Lung (tissue), 11 donors: ENCODE measurements at regions not wholly inside any gene's neighbourhood (a gene's known extent, or its start where the extent isn't known, plus 50 kb on each side); places are given as distances from the start of the nearest gene placed in this dataset.

Source experiments
- ATAC-seq: fragments of 200-7000 bp; cut with Tn5 transposase; one replicate; pipeline ENCODE4 v1.9.1; 2020; ENCODE audit warnings: moderate number of reproducible peaks; ENCODE audit not compliant: insufficient read depth, low FRiP score
- DNase-seq, 3 donors: peaks; one replicate each; pipeline ENCODE4 v3.0.0-alpha.2; 2013 to 2017
- H3K27ac ChIP-seq, 2 donors: one replicate each; pipeline ENCODE4 v1.5.1; 2013; ENCODE audit warnings: mild to moderate bottlenecking in 2 of 2, moderate library complexity in 2 of 2, control low read depth in 1 of 2, inconsistent platforms in 1 of 2, low read depth in 1 of 2, low read length in 1 of 2
- H3K27me3 ChIP-seq, 3 donors: one replicate each; pipeline ENCODE4 v1.5.1; 2013; ENCODE audit warnings: low read length in 2 of 3; ENCODE audit not compliant: control insufficient read depth in 3 of 3, insufficient read depth in 3 of 3
- H3K36me3 ChIP-seq, 4 donors: one replicate each; pipeline ENCODE4 v1.5.1; 2013; ENCODE audit warnings: low read length in 4 of 4, mild to moderate bottlenecking in 1 of 4, moderate library complexity in 1 of 4; ENCODE audit not compliant: control insufficient read depth in 4 of 4, insufficient read depth in 4 of 4
- H3K4me1 ChIP-seq, 5 donors: one replicate each; pipeline ENCODE4 v1.5.1; 2013; ENCODE audit warnings: low read length in 5 of 5, mild to moderate bottlenecking in 2 of 5, moderate library complexity in 1 of 5; ENCODE audit not compliant: control insufficient read depth in 5 of 5, insufficient read depth in 5 of 5
- H3K4me3 ChIP-seq: one replicate; pipeline ENCODE4 v1.5.1; 2013; ENCODE audit warnings: mild to moderate bottlenecking, control low read depth, moderate library complexity
- H3K9ac ChIP-seq, 2 donors: one replicate each; pipeline ENCODE4 v1.5.1; 2013; ENCODE audit warnings: low read length in 2 of 2, control low read depth in 1 of 2; ENCODE audit not compliant: insufficient read depth in 1 of 2
- H3K9me3 ChIP-seq, 4 donors: one replicate each; pipeline ENCODE4 v1.5.1; 2013; ENCODE audit warnings: low read length in 3 of 4, mild to moderate bottlenecking in 1 of 4, moderate library complexity in 1 of 4; ENCODE audit not compliant: control insufficient read depth in 4 of 4, insufficient read depth in 3 of 4
- WGBS, 2 donors: extraction: QIAGEN DNeasy Blood & Tissue Kit; methylation state at CpG; one replicate each; pipeline ENCODE4 v1.1.7; 2013; 5-methylcytosine and 5-hydroxymethylcytosine counted together
- TF ChIP-seq, protein P1 (sequence below): IDR thresholded peaks from 2 replicates; pipeline ENCODE4 v1.5.1; 2012; ENCODE audit warnings: mild to moderate bottlenecking; ENCODE audit errors: control extremely low read depth, extremely low read depth
- donor health status: control.
- donor health status: control.
- donor health status: Bipolar disorder and iron deficiency.
- donor health status: healthy.
- donor health status: DM: yes; HTN: yes; CAD: no.

DNA sequence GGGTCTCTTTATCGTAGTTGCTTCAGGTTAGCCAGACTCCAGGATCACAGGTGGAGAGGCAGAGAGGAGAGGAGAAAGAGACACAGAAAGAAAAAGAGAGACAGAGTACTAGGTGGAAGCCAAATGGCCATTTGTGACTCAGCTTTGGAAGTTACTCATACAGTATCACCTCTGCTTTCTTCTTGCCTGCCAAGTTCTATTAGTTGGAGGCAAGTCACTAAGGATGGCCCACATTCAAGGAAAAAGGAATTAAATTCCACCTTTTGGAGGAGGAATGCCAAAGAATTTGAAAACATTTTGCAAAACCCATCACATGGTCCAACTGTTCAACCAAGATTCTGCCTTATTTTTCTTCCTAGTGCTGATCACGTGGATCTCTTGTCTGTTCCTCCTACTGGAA is 291.1 kb downstream of the CHL1 start:
- ATAC-seq (no peak), DNase-seq (no peak)
- TF ChIP-seq, protein P1, sequence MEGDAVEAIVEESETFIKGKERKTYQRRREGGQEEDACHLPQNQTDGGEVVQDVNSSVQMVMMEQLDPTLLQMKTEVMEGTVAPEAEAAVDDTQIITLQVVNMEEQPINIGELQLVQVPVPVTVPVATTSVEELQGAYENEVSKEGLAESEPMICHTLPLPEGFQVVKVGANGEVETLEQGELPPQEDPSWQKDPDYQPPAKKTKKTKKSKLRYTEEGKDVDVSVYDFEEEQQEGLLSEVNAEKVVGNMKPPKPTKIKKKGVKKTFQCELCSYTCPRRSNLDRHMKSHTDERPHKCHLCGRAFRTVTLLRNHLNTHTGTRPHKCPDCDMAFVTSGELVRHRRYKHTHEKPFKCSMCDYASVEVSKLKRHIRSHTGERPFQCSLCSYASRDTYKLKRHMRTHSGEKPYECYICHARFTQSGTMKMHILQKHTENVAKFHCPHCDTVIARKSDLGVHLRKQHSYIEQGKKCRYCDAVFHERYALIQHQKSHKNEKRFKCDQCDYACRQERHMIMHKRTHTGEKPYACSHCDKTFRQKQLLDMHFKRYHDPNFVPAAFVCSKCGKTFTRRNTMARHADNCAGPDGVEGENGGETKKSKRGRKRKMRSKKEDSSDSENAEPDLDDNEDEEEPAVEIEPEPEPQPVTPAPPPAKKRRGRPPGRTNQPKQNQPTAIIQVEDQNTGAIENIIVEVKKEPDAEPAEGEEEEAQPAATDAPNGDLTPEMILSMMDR: no peak
- no peaks in the 10 kb centered on the region for H3K27me3 ChIP-seq
- H3K27ac ChIP-seq: no peak overlapping the region
- H3K4me3 ChIP-seq: no peak overlapping the region
- H3K36me3 ChIP-seq: no peaks in the 10 kb centered on the region
- peaks cover 0 to 6% (median 0%) of the 10 kb centered on the region in 4 donors for H3K9me3 ChIP-seq
- no peak overlapping the region for H3K9ac ChIP-seq
- WGBS, 2 donors: 27 to 45% methylated on average over 2 of the region's 2 CpGs
- peaks cover 0 to 2% (median 0%) of the 10 kb centered on the region in 5 donors for H3K4me1 ChIP-seq

DNA sequence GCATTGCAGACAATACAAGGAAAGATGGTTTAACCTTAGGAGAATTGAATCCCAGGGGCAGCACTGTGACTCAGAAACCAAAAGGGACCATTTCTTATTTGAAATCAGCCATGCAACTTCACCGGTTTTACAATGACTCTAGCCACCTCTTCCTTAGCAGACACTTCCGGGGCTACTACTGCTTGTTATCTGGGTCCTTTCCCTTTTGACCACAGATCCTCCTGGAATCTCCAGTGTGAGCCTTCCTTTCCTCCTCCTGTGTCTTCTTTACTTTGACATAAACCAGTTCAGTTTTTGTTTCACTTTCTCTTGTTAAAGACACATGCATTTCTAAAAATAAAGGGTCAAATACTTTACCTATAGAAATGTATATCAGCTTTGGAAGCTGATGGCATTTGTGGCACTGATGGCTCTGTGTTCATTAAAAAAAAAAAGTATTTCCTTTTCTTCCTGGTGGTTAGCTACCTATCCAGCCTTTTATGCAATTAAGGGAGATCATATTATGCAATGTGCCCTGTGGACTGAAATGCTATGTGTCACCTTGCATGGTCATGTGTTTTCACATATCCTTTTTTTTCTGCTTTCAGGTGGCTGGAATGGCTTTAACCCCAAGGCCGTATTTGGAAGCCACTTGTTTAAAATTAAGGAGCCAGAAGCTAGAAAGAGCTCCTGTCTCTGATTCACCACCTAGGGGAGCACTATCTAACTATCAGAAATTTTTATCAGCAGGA is 296.2 kb downstream of the CHL1 start:
- peaks cover 0 to 3% (median 0%) of the 10 kb centered on the region in 4 donors for H3K9me3 ChIP-seq
- TF ChIP-seq, protein P1: no peak
- 52 to 59% methylated on average over 3 of the region's 3 CpGs for WGBS, 2 donors
- no peak overlapping the region for H3K27ac ChIP-seq
- no peaks in the 10 kb centered on the region for H3K36me3 ChIP-seq
- DNase-seq (no peak), ATAC-seq (no peak)
- H3K4me3 ChIP-seq: no peak overlapping the region
- H3K4me1 ChIP-seq: no peaks in the 10 kb centered on the region
- no peaks in the 10 kb centered on the region for H3K27me3 ChIP-seq
- H3K9ac ChIP-seq: no peak overlapping the region

DNA sequence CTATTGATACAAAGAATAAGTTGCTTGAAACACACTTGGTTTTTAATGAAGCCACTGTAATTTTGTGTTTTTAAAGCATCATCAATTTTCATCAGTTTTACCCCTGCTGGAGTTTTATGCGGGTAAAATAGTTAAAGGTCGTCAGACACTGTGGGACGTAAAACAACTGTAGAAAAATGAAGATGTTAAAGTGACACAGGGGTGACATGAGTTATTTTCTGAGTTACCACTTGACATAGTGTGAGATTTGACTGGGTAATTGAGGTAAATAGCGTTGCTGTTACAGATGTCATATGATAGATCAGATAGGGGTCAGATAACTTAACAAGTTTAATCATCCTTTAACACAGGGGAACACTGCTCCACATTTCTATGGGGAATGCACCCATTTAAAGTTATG is 297.6 kb downstream of the CHL1 start:
- no peak for ATAC-seq
- TF ChIP-seq, protein P1: no peak
- 82 to 88% methylated on average over 4 of the region's 4 CpGs for WGBS, 2 donors
- H3K36me3 ChIP-seq: no peaks in the 10 kb centered on the region
- peaks cover 0 to 3% (median 0%) of the 10 kb centered on the region in 4 donors for H3K9me3 ChIP-seq
- no peak overlapping the region for H3K4me3 ChIP-seq
- H3K4me1 ChIP-seq: no peaks in the 10 kb centered on the region
- no peak overlapping the region for H3K9ac ChIP-seq
- H3K27me3 ChIP-seq: no peaks in the 10 kb centered on the region
- H3K27ac ChIP-seq: no peak overlapping the region
- no peak for DNase-seq

DNA sequence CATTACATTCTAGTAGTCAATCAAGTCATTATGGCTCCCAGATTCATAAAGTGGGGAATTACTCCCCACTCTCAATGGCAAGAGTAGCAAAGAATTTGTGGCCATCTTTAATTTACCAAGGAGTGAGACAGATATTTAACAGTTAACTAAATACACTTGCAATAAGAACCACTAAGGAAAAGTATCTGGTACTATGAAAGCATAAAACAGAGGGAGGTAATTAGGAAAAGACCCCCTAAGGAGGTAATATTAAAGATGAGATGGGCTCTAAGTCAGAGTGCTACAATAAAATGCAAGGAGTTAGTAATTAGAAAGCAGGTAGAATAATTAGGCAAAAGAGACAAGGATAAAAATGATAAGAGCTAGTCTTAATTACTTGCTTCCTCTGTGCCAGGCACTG is 301.9 kb downstream of the CHL1 start:
- H3K27me3 ChIP-seq: no peaks in the 10 kb centered on the region
- no peak overlapping the region for H3K27ac ChIP-seq
- ATAC-seq (no peak), DNase-seq (no peak)
- no peaks in the 10 kb centered on the region for H3K36me3 ChIP-seq
- no peak overlapping the region for H3K9ac ChIP-seq
- TF ChIP-seq, protein P1: no peak
- no peaks in the 10 kb centered on the region for H3K4me1 ChIP-seq
- H3K9me3 ChIP-seq: no peaks in the 10 kb centered on the region
- H3K4me3 ChIP-seq: no peak overlapping the region
